ENCODE measurements at regions not wholly inside any gene's neighbourhood (a gene's known extent, or its start where the extent isn't known, plus 50 kb on each side); places are given as distances from the start of the nearest gene placed in this dataset.
"Not testable (repeated sequence)": the region's sequence is repeated elsewhere in the genome, so short reads cannot be mapped to it uniquely, and the experiment has no call there.

GRCh38 chr3:177772908-177773557, 575.8 kb upstream of the TBL1XR1 start:
- no peak for DNase-seq (ENCODE audit: low read depth, low spot score)

- DNase-seq (ENCODE audit: low read depth, low spot score): no peak
Measured at GRCh38 chr3:177773717-177774116, 576.4 kb upstream of the TBL1XR1 start.

- DNase-seq (ENCODE audit: low read depth, low spot score): peak; percentile 62
Measured at GRCh38 chr3:177776661-177777101, 579.4 kb upstream of the TBL1XR1 start.

- no peak for DNase-seq (ENCODE audit: low read depth, low spot score)
Measured at GRCh38 chr3:177777699-177778098, 580.4 kb upstream of the TBL1XR1 start.

- DNase-seq (ENCODE audit: low read depth, low spot score): no peak
Measured at GRCh38 chr3:177778633-177779032, 581.4 kb upstream of the TBL1XR1 start.

- DNase-seq (ENCODE audit: low read depth, low spot score): peak; percentile 94
Measured at GRCh38 chr3:177781686-177782161, 584.4 kb upstream of the TBL1XR1 start.

- no peak for DNase-seq (ENCODE audit: low read depth, low spot score)
Measured at GRCh38 chr3:177783338-177783737, 586.1 kb upstream of the TBL1XR1 start.

GRCh38 chr3:177783767-177784166, 586.5 kb upstream of the TBL1XR1 start:
- no peak for DNase-seq (ENCODE audit: low read depth, low spot score)

- no peak for DNase-seq (ENCODE audit: low read depth, low spot score)
Measured at GRCh38 chr3:177787279-177788041, 590.2 kb upstream of the TBL1XR1 start.

- DNase-seq (ENCODE audit: low read depth, low spot score): no peak
Measured at GRCh38 chr3:177789500-177789899, 592.2 kb upstream of the TBL1XR1 start.

- DNase-seq (ENCODE audit: low read depth, low spot score): no peak
Measured at GRCh38 chr3:177792311-177793030, 595.2 kb upstream of the TBL1XR1 start.

- no peak for DNase-seq (ENCODE audit: low read depth, low spot score)
Measured at GRCh38 chr3:177793451-177793850, 596.2 kb upstream of the TBL1XR1 start.

- DNase-seq (ENCODE audit: low read depth, low spot score): no peak
Measured at GRCh38 chr3:177795216-177795615, 597.9 kb upstream of the TBL1XR1 start.

- DNase-seq (ENCODE audit: low read depth, low spot score): no peak
Measured at GRCh38 chr3:177795859-177796258, 598.6 kb upstream of the TBL1XR1 start.

- not testable (repeated sequence) for DNase-seq (ENCODE audit: low read depth, low spot score)
Measured at GRCh38 chr3:177800147-177800546, 602.9 kb upstream of the TBL1XR1 start.

GRCh38 chr3:177800561-177800960, 603.3 kb upstream of the TBL1XR1 start:
- no peak for DNase-seq (ENCODE audit: low read depth, low spot score)

GRCh38 chr3:177802151-177802900, 605.0 kb upstream of the TBL1XR1 start:
- DNase-seq (ENCODE audit: low read depth, low spot score): no peak

- DNase-seq (ENCODE audit: low read depth, low spot score): no peak
Measured at GRCh38 chr3:177803500-177803899, 606.2 kb upstream of the TBL1XR1 start.

GRCh38 chr3:177804032-177804431, 606.8 kb upstream of the TBL1XR1 start:
- no peak for DNase-seq (ENCODE audit: low read depth, low spot score)

- DNase-seq (ENCODE audit: low read depth, low spot score): no peak
Measured at GRCh38 chr3:177804646-177805045, 607.4 kb upstream of the TBL1XR1 start.

GRCh38 chr3:177807150-177807875, 610.0 kb upstream of the TBL1XR1 start:
- DNase-seq (ENCODE audit: low read depth, low spot score): no peak

All from smooth muscle cell of the brain vasculature (primary cell).